A204.1 (cell line): ENCODE measurements at regions not wholly inside any gene's neighbourhood (a gene's known extent, or its start where the extent isn't known, plus 50 kb on each side); places are given as distances from the start of the nearest gene placed in this dataset.

Experiments
- FAIRE-seq: peaks from 2 replicates; lab custom pipeline; 2012; peaks lifted over from hg19 to GRCh38; lab: Jason Lieb, UNC

DNA sequence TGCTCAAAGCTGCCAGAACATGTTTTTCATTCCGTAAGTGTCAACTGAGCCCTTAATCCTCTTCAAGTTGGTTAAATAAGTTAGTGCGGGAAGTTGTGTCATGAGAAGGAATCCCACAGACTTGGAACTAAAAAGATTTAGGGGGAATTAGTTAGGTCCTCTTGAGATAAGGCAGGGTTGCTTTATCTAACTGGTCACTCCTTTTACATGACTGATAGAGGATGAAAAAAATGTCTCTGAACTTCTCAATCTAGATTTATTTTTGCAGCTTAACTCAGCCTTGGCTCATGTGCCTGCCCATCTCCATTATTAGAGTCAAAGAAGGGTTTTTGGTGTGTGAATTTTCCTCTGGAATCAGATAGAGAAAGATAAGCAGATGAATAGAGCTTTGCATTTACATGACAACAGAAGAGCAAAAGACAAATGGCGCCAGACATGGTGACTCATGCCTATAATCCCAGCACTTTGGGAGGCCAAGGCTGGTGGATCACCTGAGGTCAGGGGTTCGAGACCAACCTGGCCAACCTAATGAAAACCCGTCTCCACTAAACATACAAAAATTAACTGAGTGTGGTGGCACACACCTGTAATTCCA, 882.9 kb downstream of the RPA4 start:
- no peak for FAIRE-seq

DNA sequence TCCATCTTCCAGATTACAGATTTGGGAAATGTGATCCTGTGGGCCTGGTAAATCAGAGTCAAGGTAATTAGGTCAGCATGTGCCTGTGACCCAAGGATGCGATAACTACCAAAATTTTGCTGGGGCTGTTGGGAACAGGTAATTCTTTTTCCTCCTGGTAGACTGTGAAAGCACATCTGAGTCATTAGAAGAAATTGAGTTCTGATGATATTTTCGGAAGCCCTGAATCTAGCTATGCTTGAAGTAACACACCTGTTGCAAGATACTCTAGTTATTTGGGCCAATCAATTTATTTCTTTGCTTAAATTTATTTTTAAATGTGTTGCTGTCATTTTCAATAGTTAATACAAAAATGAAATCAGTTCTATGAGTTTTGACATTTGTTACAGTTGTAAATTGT, 903.6 kb downstream of the RPA4 start:
- FAIRE-seq, result no peak

DNA sequence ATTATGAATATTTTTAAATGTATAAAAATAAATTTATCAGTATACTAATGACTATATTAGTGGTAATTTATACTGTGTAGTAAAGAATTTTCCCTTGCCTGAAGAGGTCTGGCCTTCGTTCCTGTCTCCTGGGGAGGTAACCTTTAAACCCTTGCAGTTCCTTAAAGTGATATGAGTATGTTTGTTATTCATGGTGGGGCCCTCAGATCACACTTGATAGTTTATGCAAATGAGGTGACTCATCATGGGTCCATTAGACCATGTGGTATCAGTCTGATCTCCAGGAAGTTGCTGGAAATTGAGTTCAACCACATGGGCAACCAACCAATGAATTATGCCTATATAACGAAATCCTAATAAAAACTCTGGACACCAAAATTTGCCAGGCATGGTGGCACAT, 904.1 kb downstream of the RPA4 start:
- FAIRE-seq, result no peak

DNA sequence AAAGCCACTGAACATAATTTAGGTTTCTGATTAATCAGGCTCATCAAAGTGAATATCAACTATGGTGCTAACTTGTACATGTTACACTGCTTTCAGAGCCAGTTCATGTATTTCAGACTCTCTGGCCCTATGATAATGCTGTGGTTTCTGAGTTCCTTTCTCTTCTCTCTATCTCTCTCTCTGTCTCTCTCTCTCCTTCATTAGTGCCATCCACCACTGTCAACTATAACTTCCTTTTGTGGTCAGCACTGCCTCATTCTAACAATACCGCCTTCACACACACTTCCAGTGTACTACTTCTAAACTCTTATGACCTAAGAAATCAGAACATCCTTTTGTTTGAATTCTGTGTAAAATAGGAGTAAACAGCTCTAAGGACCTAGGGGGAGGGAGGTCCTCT, 907.1 kb downstream of the RPA4 start:
- no peak for FAIRE-seq

DNA sequence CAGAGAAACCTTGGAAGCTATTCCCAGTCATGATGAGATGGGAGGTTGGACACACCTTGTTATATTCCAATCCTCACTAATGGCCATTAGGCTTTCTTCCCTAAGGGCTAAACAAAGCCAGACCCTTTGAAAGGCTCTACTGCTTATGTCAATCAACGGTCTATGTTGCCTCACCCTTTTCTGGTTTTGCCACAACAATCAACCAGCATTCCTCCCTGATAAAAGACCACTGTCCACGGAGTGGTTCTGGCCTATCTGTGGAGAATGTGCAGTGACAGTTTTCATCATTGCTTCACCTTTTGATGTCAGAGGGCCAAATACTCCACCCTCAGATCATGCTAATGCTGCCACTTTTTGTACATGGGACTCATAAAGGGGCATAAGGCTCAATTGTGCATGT, 913.4 kb downstream of the RPA4 start:
- FAIRE-seq, result no peak

DNA sequence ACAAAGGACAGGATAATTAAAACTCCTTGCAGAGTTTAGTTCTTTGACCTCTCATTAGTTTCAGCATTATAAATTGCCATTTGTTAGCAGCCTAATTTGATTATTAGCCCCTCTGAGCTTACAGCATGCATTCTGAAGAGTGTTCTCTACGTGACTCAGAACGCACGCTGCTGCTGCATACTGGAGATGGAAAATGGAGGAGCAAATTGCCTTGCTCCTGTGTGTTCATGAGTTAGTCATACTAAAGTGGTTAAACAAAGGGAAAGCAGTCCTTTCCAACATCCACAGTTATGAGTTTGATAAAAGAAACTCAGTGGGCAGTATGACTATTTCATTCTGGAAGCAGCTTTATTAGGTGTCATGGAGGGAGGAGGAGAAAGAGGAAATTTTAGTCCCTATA, 922.5 kb downstream of the RPA4 start:
- no peak for FAIRE-seq

DNA sequence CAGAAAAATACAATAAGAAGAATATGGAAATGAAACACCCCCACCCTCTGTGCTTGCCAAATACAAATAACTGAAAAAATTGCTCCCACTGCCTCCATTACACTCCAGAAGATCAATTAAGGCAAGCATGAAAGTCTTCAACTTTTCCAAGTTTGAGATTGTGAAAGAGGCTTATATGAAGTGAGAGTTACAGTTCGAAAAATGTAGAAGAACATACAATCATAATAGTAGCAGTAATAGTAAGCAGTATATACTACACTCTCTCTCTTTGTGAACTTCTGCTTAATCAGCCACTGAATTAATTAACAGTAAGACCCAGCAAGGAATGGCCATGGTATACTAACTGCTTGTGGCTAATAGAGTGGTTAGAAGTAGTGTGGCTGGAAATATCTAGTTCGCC, 923.2 kb downstream of the RPA4 start:
- FAIRE-seq, result no peak

DNA sequence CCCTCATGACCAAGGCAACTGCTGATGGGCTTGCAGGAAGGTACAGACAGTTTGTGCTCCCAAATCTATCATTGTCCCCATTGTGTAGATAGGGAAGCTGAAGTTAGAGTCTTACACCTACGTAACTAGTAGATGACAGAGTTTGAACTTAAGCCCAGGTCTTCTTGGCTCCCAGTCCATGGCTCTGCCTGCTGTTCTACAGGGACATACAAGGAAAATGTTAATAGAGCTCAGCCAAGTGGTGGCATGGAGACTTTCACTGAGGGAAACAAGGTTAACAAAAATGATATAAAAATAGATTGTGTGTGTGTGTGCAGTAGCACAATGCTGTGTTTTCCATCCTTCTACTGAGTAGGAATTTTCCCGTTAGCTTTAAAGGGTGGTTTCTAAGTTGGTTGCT, 936.5 kb downstream of the RPA4 start:
- no peak for FAIRE-seq

DNA sequence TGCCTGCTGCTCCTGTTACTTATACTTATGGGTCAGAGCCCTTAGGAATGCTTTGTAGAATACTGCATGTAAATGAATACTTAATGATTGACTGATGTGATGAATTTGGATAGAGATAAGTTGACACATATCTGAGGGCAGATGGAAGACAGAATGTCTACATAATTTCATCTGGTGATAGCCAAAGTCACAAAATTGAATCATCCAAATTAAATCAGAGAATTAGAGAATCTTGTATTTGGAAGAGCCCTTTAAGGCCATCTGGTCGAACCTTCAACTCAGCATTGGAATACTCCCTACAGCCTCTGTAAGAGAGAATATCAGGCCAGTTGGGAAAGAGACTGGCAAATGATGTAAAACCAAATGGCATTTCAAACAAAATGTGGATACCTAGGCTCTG, 944.8 kb downstream of the RPA4 start:
- no peak for FAIRE-seq

DNA sequence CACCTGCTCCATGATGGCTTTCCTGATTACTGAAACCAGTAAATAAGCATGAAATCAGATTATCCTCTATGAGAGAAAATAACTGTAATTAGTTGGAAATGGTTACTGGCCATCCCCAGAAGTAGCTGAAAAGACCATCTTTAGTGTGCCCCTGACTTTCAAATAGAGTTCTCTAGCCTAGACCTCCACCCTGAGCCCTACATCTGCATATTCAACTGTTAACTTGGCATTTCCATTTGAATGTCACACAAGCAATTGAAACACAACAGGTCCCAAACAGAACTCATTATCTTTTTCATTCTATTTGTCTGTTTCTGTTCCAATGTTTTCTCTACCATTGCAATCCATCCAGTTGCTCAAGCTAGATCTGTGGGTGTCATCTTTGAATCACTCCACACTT, 952.3 kb downstream of the RPA4 start:
- no peak for FAIRE-seq

DNA sequence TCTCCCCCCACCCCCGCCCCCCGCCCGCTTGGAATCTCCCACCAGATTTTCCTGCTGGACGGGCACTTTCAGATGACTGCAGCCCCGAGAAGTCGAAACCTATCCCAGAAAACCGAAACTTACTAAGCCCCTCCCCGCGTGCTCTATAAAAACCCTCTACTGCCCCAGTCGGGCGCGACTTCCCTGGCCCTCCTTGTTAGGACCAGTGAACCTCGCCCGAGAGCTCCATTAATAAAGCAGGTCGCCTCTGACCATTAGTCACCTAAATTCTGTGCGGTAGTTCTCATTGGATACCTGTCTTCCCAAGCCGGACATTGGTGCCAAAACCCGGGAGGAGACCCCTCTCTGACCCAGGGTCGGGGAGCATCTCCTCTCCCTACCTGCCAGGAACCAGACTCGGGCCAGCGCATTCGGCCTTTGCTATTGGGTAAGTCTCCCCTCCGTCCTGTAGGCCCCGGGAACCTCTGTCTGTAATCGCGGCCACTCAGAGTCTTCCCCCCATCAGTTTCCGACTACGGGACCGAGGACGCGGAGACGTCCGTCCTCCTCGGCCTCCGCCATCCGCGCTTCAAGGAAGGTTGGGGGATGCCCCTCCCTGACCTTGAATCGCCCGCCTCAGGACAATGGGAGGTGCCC, 958.0 kb downstream of the RPA4 start:
- no peak for FAIRE-seq

DNA sequence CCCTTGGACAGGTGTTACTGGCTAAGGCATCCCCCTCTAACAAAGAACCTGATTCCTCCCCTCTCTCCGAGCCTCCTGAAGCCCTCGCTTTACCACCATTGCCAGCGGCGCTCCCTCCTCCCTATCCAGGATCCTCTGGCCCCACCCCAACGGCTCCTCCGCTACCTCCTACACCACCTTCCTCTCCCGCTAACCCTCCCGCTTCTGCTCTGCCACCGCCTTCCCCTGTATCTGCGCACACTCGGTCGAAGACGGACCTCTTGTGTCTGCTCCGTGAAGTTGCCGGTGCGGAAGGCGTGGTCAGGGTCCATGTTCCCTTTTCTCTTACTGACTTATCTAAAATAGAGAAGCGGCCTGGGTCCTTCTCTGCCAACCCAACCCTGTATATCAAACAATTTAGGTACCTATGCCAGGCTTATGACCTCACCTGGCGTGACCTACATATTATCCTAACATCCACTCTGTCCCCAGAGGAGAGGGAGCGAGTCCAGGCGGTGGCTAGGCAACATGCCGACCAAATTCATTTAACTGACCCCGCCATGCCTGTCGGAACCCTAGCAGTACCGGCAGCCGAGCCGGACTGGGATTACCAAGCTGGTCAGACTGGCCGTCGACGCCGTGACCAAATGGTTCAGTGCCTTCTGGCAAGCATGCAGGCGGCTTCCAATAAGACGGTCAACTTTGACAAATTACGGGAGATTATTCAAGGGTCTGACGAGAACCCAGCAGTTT, 958.9 kb downstream of the RPA4 start:
- FAIRE-seq, result no peak

DNA sequence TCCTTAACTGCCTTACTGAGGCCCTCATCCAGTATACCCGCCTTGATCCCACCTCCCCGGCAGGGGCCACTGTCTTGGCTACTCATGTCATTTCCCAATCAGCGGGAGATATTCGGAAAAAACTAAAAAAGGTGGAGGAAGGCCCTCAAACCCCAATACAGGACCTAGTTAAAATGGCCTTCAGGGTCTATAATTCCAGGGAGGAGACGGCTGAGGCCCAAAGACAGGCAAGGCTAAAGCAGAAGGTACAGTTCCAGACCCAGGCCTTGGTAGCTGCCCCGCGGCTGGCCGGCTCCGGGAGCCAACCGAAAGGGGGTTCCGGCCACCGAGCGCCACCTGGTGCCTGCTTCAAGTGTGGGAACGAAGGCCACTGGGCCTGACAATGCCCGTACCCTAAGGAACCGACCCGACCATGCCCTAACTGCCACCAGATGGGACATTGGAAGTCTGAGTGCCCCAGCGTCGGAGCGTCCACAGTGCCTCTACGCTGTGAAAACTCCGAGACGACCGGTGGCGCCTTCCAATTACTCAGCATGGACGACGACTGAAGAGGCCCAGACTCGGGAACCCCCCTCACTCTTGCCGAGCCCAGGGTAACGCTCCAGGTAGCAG, 959.6 kb downstream of the RPA4 start:
- no peak for FAIRE-seq

DNA sequence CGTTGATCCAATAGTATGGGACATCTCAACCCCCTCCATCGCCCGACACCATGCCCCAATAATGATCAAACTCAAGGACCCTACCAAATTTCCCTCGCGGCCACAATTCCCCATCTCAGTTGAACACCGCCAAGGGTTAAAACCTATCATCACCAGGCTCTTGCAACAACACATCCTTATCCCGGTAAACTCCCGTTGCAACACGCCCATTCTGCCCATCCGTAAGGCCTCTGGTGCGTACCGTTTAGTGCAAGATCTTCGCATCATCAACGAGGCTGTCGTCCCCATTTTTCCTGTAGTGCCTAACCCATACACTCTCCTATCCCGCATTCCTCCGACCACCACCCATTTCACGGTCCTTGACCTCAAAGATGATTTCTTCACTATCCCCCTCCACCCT, 960.5 kb downstream of the RPA4 start:
- no peak for FAIRE-seq

DNA sequence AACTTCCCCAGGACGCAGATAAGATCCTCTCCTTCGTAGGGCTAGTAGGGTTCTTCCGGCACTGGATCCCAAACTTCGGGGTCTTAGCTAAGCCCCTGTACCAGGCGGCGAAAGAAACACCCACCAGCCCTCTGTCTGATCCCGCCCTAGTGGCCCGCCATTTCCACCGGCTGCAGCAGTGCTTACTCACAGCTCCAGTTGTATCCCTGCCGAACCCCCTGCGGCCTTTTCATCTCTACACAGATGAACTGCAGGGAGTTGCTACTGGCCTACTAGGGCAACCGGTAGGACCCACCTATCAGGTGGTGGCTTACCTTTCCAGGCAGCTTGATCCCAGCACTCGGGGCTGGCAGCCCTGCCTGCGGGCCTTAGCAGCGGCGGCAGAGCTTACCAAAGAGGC, 961.2 kb downstream of the RPA4 start:
- no peak for FAIRE-seq

DNA sequence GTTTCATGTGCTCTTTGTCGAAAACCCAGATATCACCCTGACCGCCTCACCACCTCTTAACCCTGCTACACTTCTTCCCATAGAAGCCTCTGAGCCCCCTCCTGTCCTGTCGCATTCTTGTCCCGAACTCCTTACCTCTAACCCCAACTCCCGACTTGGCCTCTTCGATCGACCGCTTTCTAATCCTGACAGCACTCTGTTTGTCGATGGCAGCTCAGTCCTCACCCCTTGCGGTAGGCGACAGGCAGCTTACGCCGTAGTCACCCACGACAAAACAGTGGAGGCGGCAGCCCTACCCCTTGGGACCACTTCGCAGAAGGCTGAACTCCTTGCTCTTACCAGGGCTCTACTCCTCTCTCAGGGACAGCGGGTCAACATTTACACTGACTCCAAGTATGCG, 961.7 kb downstream of the RPA4 start:
- no peak for FAIRE-seq

DNA sequence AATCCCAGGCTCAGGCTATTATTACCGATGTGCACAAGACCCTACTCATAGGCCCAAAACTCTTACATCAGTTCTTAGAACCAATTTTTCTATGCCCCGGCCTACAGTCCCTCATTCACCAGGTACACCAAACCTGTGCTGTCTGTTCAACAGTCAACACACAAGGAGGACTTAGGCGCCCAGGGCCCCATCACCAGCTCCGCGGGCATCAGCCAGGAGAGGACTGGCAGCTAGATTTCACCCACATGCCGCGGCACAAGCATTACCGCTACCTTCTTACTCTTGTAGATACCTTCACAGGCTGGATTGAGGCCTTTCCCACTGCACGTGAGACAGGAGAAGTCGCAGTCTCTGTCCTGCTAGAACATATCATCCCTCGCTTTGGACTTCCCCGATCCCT, 962.5 kb downstream of the RPA4 start:
- no peak for FAIRE-seq

DNA sequence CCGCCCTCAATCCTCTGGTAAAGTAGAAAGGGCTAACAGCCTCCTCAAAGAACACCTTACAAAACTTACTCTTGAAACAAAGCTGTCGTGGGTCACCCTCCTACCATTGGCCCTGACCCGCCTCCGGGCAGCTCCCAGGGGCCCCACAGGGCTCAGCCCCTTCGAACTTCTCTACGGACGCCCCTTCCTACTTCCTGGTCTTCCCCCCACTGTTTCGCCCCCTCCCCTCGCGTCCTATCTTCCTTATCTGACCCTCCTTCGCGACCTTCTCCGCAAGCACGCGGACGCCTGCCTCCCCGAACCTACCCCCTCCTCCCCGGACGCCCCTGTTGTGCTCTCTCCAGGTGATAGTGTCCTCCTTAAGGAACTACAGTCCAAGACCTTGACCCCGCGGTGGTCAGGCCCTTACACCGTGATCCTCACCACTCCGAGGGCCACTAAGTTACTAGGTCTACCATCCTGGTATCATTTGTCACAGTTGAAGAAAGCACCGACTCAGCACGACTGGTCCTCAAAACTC, 963.1 kb downstream of the RPA4 start:
- FAIRE-seq, result no peak

DNA sequence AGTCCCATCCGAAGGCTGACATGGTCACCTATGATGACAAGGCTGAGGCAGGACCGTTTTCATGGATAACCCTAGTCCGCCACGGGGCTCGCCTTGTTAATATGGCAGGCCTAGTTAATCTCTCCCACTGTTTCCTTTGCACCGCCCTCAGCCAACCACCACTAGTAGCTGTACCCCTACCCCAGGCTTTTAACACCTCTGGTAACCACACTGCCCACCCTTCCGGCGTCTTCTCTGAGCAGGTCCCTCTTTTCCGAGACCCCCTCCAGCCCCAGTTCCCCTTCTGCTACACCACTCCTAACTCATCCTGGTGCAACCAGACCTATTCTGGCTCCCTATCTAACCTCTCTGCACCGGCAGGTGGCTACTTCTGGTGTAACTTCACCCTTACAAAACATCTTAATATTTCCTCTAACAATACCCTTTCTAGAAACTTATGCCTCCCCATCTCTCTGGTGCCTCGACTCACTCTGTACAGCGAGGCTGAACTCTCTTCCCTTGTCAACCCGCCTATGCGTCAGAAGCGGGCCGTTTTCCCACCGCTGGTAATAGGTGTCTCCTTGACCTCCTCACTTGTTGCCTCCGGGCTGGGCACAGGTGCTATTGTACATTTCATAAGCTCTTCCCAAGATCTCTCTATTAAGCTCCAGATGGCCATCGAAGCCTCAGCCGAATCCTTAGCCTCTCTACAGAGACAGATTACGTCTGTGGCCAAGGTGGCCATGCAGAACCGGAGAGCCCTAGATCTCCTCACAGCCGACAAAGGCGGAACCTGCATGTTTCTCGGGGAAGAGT, 964.4 kb downstream of the RPA4 start:
- no peak for FAIRE-seq

DNA sequence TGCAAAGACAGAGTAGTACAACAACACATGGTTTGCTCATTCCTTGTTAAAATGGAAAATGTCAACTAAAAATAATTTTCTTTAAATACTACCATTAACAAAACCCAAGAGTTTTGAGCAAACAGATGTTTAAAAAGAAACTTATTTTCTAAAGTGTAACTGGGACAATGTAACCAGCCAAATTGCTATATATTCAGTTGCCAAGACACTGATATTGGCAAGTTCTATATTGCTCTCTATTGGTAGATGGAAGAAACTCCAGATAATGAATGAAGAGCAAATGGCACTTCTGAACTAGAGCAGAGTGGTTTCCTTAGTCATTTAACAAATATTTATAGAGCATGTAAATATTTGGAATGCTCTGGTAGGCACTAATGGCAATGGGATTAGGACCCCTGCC, 966.2 kb downstream of the RPA4 start:
- FAIRE-seq, result no peak

DNA sequence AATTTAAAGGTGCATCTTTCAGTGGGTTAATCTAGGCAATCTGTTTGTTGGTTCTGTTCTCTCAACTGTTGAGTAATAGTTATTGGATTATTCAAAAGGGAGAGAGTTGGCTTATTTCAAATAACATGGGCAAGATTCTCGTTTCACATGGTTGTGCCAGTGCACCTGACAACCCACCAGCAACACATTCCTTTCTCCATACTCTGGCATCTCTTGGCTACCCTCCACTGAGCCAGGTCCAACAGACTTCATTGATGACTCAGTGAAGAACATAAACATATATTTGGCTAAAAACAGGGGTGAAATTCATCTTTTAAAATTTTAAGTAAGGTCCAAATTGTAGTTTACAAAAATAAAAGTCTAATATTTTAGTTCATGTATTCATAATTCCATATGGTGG, 967.2 kb downstream of the RPA4 start:
- no peak for FAIRE-seq

DNA sequence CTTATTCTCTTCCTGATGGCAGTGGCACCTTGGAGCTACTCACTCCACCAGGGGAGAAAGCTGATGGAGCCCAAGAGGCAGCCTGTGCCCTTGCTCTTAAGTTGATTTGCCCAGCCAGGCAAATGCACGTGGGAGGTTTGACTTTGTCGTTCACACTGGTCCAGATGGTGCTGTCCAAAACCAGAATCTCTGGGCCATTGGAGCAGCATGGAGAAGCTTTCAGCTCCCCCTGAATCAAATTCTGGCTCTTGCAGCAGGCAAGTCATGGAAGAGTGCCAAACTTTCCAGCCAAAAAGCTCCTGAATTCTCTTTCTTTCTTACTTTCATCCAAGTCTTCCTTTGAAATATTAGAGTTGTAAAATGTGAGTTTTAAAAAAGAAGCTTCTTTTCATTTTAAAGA, 970.4 kb downstream of the RPA4 start:
- no peak for FAIRE-seq

DNA sequence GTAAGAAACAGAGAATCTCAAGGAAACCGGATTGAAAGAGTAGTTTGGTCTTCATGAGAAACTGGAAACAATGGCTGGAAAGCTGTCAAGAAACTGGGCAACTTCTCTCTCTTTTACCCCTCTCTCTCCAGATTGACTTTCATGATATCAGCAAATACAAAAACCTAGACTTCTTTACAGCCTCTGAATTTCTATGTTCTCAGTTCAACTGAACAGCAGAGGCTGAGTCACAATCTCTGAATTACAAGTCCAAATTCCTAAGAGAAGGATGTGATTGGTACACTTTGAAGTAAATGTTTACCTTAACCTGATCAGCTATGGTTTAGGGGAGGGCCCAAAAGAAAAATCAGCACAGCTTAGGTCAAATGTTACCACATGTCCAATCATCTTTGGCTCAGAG, 974.9 kb downstream of the RPA4 start:
- FAIRE-seq, result no peak
